Smooth muscle cell (in vitro differentiated cells): ENCODE measurements at regions not wholly inside any gene's neighbourhood (a gene's known extent, or its start where the extent isn't known, plus 50 kb on each side); places are given as distances from the start of the nearest gene placed in this dataset.

Experiments used
- DNase-seq: peaks from one replicate; lab custom pipeline; 2025; ENCODE audit not compliant: unreplicated experiment; lab: John Stamatoyannopoulos, UW
- H2AFZ ChIP-seq: fragments of 200-600 bp; sonication (generic); 2 replicates; pipeline ENCODE4 v1.6.0; 2016; ENCODE audit warnings: antibody characterized with exemption, low read depth, mild to moderate bottlenecking
- H3F3A ChIP-seq: fragments of 200-600 bp; sonication (generic); 2 replicates; pipeline ENCODE4 v1.6.0; 2017; ENCODE audit warnings: antibody characterized with exemption, low read depth
- H3K27ac ChIP-seq: fragments of 200-600 bp; sonication (generic); 2 replicates; pipeline ENCODE4 v1.5.1; 2016; ENCODE audit warnings: low read depth, mild to moderate bottlenecking
- H3K27me3 ChIP-seq: fragments of 200-600 bp; sonication (generic); 2 replicates; pipeline ENCODE4 v1.6.1; 2016; ENCODE audit warnings: low read depth, mild to moderate bottlenecking
- H3K36me3 ChIP-seq: fragments of 200-600 bp; sonication (generic); 2 replicates; pipeline ENCODE4 v1.5.1; 2016; ENCODE audit warnings: low read depth
- H3K4me1 ChIP-seq: fragments of 200-600 bp; sonication (generic); 2 replicates; pipeline ENCODE4 v1.5.1; 2016; ENCODE audit warnings: low read depth
- H3K4me2 ChIP-seq: fragments of 200-600 bp; sonication (generic); 2 replicates; pipeline ENCODE4 v1.6.0; 2016; ENCODE audit warnings: mild to moderate bottlenecking
- H3K4me3 ChIP-seq: fragments of 200-600 bp; sonication (generic); 2 replicates; pipeline ENCODE4 v1.5.1; 2016; ENCODE audit warnings: mild to moderate bottlenecking
- H3K79me2 ChIP-seq: fragments of 200-600 bp; sonication (generic); 2 replicates; pipeline ENCODE4 v1.6.0; 2016; ENCODE audit warnings: low read depth, mild to moderate bottlenecking
- H3K9ac ChIP-seq: fragments of 200-600 bp; sonication (generic); 2 replicates; pipeline ENCODE4 v1.6.0; 2016; ENCODE audit warnings: low read depth
- H3K9me3 ChIP-seq: fragments of 200-600 bp; sonication (generic); replicated peaks from 2 replicates; pipeline ENCODE4 v1.5.1; 2016; ENCODE audit warnings: low read depth
- H4K20me1 ChIP-seq: fragments of 200-600 bp; sonication (generic); 2 replicates; pipeline ENCODE4 v1.6.0; 2016; ENCODE audit warnings: low read depth
- WGBS: methylation state at CpG from one replicate; pipeline ENCODE4 v1.1.7; 2016; ENCODE audit warnings: low lambda C conversion rate; 5-methylcytosine and 5-hydroxymethylcytosine counted together
- TF ChIP-seq, protein P1 (sequence below): fragments of 200-600 bp; sonication (generic); IDR thresholded peaks from 2 replicates; pipeline ENCODE4 v1.5.1; 2017; ENCODE audit warnings: borderline replicate concordance, mild to moderate bottlenecking, antibody characterized with exemption; ENCODE audit not compliant: insufficient read depth, poor library complexity, severe bottlenecking

DNA sequence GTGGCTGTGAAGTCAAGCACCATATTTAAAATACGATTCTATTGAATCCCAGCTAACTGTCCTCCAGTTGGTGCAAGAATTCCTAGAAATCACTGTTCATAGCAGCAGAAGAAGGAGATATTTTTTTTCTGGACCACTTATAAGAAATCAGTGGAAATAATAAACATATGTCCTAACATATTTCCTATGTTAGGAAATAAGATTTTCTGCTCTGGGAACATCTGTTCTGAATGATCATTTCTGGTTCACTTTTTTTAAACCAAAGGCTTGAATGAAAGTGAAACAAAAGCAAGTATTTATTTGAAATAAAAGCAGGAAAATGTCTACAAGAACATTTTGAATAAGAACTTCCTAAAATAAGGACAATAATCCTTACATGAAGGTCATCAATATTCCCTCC lies 138.9 kb upstream of the RALGAPA2 start:
- TF ChIP-seq, protein P1, sequence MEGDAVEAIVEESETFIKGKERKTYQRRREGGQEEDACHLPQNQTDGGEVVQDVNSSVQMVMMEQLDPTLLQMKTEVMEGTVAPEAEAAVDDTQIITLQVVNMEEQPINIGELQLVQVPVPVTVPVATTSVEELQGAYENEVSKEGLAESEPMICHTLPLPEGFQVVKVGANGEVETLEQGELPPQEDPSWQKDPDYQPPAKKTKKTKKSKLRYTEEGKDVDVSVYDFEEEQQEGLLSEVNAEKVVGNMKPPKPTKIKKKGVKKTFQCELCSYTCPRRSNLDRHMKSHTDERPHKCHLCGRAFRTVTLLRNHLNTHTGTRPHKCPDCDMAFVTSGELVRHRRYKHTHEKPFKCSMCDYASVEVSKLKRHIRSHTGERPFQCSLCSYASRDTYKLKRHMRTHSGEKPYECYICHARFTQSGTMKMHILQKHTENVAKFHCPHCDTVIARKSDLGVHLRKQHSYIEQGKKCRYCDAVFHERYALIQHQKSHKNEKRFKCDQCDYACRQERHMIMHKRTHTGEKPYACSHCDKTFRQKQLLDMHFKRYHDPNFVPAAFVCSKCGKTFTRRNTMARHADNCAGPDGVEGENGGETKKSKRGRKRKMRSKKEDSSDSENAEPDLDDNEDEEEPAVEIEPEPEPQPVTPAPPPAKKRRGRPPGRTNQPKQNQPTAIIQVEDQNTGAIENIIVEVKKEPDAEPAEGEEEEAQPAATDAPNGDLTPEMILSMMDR: no peak

DNA sequence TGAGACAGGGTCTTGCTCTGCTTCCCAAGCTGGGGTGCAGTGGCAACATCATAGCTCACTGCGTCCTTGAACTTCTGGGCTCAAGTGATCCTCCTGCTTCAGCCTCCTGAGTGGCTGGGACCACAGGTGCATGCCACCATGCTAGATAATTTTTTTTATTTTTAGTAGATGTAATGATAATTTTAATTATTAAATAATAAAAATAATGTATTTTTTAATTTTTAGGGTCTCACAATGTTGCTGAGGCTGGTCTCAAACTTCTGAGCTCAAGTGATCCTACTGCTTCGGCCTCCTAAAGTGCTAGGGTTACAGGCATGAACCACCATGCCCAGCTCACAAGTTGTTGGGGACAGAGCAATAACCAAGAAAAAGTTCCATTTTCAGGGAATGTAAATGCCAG lies 138.0 kb upstream of the RALGAPA2 start:
- WGBS: 97% methylated on average over 2 of the region's 2 CpGs
- no peaks in the 10 kb centered on the region for H3K36me3 ChIP-seq
- H3F3A ChIP-seq: no peaks in the 10 kb centered on the region
- no peak for DNase-seq
- H3K27ac ChIP-seq: no peak overlapping the region
- no peaks in the 10 kb centered on the region for H3K4me1 ChIP-seq
- H4K20me1 ChIP-seq: no peaks in the 10 kb centered on the region
- no peak overlapping the region for H3K4me2 ChIP-seq
- H3K27me3 ChIP-seq: peaks cover under 1% of the 10 kb centered on the region
- H3K9me3 ChIP-seq: no peaks in the 10 kb centered on the region
- no peaks in the 10 kb centered on the region for H3K79me2 ChIP-seq
- H3K4me3 ChIP-seq: no peak overlapping the region
- TF ChIP-seq, protein P1: no peak
- H2AFZ ChIP-seq: no peak overlapping the region
- no peak overlapping the region for H3K9ac ChIP-seq

More for the DNA sequence above, 138.9 kb upstream of the RALGAPA2 start:
- Histone ChIP-seq H3K4me1 (no peaks in the 10 kb centered on the region), H3K9me3 (no peaks in the 10 kb centered on the region), H4K20me1 (no peaks in the 10 kb centered on the region), H2AFZ (no peak overlapping the region), H3K4me2 (no peak overlapping the region), H3K36me3 (no peaks in the 10 kb centered on the region), H3K4me3 (no peak overlapping the region), H3F3A (no peaks in the 10 kb centered on the region), H3K27ac (no peak overlapping the region), H3K79me2 (no peaks in the 10 kb centered on the region), H3K9ac (no peak overlapping the region), H3K27me3 (no peaks in the 10 kb centered on the region)
- DNase-seq: no peak
- 78% methylated on average over 1 of the region's 1 CpG for WGBS

DNA sequence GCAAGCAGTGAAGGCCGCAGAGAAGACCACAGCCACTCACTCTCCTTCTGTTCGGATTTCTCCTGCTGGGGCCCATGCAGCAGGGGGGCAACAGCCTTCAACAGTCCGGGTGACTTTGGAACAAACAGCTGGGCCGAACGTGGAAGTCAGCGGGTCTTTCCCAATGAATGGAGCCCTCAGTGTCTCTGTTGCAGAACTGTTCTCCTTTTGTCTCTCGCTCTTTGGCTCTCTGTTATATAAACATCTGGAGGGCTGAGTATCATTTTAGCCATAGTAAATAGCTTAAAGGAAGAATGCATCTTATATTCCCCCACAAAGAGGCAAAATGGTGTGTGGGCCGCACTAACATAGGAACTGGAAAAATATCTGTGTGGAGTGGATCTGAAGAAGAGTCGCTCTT lies 136.7 kb upstream of the RALGAPA2 start:
- no peaks in the 10 kb centered on the region for H3K9me3 ChIP-seq
- H3K36me3 ChIP-seq: no peaks in the 10 kb centered on the region
- peaks cover 5% of the 10 kb centered on the region for H3K27me3 ChIP-seq
- no peaks in the 10 kb centered on the region for H4K20me1 ChIP-seq
- no peak overlapping the region for H3K9ac ChIP-seq
- TF ChIP-seq, protein P1: no peak
- no peaks in the 10 kb centered on the region for H3K4me1 ChIP-seq
- H2AFZ ChIP-seq: no peak overlapping the region
- 88% methylated on average over 9 of the region's 9 CpGs for whole genome bisulfite sequencing
- H3K27ac ChIP-seq: no peak overlapping the region
- H3K79me2 ChIP-seq: no peaks in the 10 kb centered on the region
- no peak for DNase-seq
- no peak overlapping the region for H3K4me2 ChIP-seq
- H3F3A ChIP-seq: no peaks in the 10 kb centered on the region
- no peak overlapping the region for H3K4me3 ChIP-seq

DNA sequence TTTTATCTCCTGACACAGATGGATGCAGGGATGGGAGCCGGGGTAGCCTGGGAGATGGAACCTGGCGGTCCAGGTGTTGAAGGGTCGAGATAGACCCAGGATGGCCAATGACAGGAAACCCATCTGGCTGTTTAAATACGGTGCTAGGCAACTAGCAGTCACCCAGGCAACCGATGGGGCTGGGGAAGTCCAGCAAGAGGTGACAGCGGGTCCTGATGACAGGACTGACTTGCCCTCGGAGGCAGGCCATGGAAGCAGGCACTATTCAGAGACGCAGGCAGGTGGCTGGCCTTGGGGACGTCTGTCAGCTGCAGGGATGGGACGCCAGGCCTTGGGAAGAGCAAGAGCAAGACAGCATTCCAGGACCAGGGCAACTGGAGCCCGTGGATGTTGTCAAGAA lies 135.4 kb upstream of the RALGAPA2 start:
- H4K20me1 ChIP-seq: no peaks in the 10 kb centered on the region
- H3K9me3 ChIP-seq: no peaks in the 10 kb centered on the region
- H3K27ac ChIP-seq: no peak overlapping the region
- DNase-seq: no peak
- H3F3A ChIP-seq: no peaks in the 10 kb centered on the region
- 87% methylated on average over 11 of the region's 11 CpGs for WGBS
- H3K4me1 ChIP-seq: no peaks in the 10 kb centered on the region
- H2AFZ ChIP-seq: no peak overlapping the region
- no peaks in the 10 kb centered on the region for H3K79me2 ChIP-seq
- H3K27me3 ChIP-seq: peaks cover 5% of the 10 kb centered on the region
- TF ChIP-seq, protein P1: no peak
- no peaks in the 10 kb centered on the region for H3K36me3 ChIP-seq
- H3K9ac ChIP-seq: no peak overlapping the region
- H3K4me2 ChIP-seq: no peak overlapping the region
- no peak overlapping the region for H3K4me3 ChIP-seq
